HL-60 (cell line): ENCODE measurements at regions not wholly inside any gene's neighbourhood (a gene's known extent, or its start where the extent isn't known, plus 50 kb on each side); places are given as distances from the start of the nearest gene placed in this dataset.

Experiments used
- CTCF ChIP-seq: IDR thresholded peaks from one replicate; pipeline ENCODE4 v1.5.1; 2011; ENCODE audit warnings: low read length, control low read depth, inconsistent platforms; ENCODE audit not compliant: insufficient read depth
- POLR2AphosphoS5 ChIP-seq: IDR thresholded peaks from 2 replicates; pipeline ENCODE4 v1.6.1; 2012; ENCODE audit warnings: low read depth
- REST ChIP-seq: IDR thresholded peaks from 2 replicates; pipeline ENCODE4 v1.6.1; 2012; ENCODE audit warnings: low read depth; ENCODE audit not compliant: insufficient replicate concordance

DNA sequence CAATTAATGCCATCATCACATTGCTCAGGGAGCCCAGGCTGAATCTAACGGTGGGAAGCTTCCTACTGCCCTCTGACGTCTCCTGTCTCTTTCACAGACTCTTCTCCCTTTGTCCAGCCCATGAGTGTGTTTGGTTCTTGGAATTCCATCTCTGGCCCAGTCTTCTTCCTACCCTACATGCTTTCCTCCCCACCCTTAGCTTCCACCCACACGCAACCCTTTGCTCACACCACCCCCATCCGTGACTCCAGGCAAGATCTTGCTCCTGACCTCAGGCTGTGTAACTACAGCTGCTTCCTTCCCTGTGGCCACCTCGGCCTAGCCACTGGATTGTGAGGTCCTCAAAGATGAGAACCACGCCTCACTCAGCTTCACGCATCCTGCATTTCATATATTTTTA is 72.3 kb upstream of the THBS1 start:
- TF ChIP-seq CTCF (no peak), POLR2AphosphoS5 (no peak), REST (no peak)
